ENCODE measurements at regions not wholly inside any gene's neighbourhood (a gene's known extent, or its start where the extent isn't known, plus 50 kb on each side); places are given as distances from the start of the nearest gene placed in this dataset.

DNA sequence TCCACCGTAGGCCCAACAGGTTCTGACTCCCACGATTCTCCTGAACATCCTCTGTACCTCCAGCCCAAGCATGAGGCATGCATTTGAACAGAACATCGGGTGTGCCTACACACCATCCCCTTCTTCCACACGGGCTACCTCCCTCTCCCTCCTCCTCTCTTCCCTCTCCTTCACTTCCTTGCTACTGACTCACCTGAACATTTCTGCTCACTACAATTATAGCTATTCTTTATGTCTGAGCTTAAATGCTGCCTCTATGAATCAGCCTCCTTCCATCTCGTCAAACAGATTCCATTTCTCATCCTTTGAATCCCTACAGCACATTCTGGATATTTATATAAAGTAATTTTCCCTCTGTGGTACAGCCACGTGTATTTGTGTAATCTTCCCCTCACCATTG lies 71.4 kb upstream of the MYLIP start:
- no peak for DNase-seq (ENCODE audit: extremely low read depth, insufficient read length)
- Histone ChIP-seq H3K36me3 (ENCODE audit: control insufficient read depth, insufficient read depth, low read length) (no peaks in the 10 kb centered on the region), H3K27me3 (replicated peaks; ENCODE audit: control insufficient read depth, insufficient read depth, low read length) (no peaks in the 10 kb centered on the region), H3K4me3 (replicated peaks; ENCODE audit: low read depth, low read length) (no peak overlapping the region)
- TF ChIP-seq, protein P1, sequence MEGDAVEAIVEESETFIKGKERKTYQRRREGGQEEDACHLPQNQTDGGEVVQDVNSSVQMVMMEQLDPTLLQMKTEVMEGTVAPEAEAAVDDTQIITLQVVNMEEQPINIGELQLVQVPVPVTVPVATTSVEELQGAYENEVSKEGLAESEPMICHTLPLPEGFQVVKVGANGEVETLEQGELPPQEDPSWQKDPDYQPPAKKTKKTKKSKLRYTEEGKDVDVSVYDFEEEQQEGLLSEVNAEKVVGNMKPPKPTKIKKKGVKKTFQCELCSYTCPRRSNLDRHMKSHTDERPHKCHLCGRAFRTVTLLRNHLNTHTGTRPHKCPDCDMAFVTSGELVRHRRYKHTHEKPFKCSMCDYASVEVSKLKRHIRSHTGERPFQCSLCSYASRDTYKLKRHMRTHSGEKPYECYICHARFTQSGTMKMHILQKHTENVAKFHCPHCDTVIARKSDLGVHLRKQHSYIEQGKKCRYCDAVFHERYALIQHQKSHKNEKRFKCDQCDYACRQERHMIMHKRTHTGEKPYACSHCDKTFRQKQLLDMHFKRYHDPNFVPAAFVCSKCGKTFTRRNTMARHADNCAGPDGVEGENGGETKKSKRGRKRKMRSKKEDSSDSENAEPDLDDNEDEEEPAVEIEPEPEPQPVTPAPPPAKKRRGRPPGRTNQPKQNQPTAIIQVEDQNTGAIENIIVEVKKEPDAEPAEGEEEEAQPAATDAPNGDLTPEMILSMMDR (IDR thresholded peaks at IDR 0.05; ENCODE audit: insufficient read depth, low read length, poor library complexity, severe bottlenecking) = no peak

DNA sequence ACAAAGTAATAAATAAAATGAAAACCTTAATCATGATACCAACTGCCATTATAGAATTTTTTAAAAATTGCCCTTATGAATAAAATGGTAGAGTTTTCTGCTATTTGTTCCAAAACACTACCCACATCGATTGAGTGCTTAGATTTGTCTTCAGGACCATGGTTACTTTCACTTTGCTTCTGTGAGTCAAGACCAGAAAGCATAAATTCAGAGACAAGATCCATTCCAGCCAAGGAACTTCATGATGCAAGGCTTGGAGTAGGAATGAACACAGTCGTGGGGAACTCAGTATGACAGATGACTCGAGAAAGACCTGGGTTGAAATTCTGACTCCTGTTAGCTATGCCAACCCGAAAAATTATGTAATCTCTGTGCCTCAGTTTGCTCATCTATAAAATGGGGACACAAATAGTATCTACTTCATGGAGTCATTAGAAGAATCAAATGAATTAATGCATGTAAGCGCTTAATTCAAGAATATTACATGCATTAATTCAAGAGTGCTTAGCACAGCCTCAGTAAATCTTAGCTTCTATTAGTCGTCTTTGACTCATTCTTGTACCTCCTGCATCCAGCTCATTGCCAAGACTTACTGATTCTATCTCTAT lies 72.5 kb upstream of the MYLIP start:
- Histone ChIP-seq H3K27me3 (replicated peaks; ENCODE audit: control insufficient read depth, insufficient read depth, low read length) (no peaks in the 10 kb centered on the region), H3K36me3 (ENCODE audit: control insufficient read depth, insufficient read depth, low read length) (no peaks in the 10 kb centered on the region), H3K4me3 (replicated peaks; ENCODE audit: low read depth, low read length) (no peak overlapping the region)
- no peak for DNase-seq (ENCODE audit: extremely low read depth, insufficient read length)
- TF ChIP-seq, protein P1 (IDR thresholded peaks at IDR 0.05; ENCODE audit: insufficient read depth, low read length, poor library complexity, severe bottlenecking) = no peak

DNA sequence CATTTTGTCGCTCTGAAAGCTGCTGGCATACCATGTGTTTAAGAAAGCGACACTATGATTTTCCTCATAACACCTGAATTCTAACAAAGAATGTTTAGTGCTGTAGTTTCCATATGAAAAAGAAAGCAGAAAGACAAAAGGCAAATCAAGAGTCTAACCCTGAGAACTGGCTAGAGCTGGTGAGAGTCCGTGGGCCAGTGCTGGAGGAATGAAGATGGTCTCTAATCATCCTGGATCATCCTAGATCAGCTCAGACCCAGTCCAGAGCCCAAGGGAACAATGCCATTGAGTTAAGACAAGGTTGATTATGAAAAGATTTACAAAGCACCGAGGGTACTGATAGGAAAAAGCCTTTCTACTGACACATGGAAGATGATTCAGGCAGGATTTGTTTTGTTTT lies 73.0 kb upstream of the MYLIP start:
- TF ChIP-seq, protein P1 (IDR thresholded peaks at IDR 0.05; ENCODE audit: insufficient read depth, low read length, poor library complexity, severe bottlenecking) = no peak
- Histone ChIP-seq H3K27me3 (replicated peaks; ENCODE audit: control insufficient read depth, insufficient read depth, low read length) (no peaks in the 10 kb centered on the region), H3K4me3 (replicated peaks; ENCODE audit: low read depth, low read length) (no peak overlapping the region), H3K36me3 (ENCODE audit: control insufficient read depth, insufficient read depth, low read length) (no peaks in the 10 kb centered on the region)
- DNase-seq (ENCODE audit: extremely low read depth, insufficient read length) = no peak

DNA sequence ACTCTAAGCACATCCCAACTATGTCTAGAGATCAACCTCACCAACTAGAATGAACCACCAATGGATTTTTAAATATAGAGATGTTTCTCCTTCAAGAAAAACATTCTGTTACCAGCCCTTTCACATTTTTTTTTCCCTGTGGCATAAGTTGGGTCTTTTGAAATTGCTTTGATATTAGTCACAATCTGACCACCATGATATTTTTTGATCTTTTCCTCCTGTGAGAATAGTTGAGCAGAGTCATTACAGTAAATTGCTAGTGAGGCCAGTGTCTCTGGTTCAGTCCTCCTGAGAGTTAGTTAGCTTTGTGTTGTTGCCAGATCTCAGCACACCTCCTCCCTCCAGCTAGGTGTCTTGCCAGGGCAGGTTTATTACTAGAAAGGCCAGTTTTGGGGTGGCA lies 79.7 kb upstream of the MYLIP start:
- no peak for DNase-seq (ENCODE audit: extremely low read depth, insufficient read length)
- Histone ChIP-seq H3K36me3 (ENCODE audit: control insufficient read depth, insufficient read depth, low read length) (no peaks in the 10 kb centered on the region), H3K4me3 (replicated peaks; ENCODE audit: low read depth, low read length) (no peak overlapping the region), H3K27me3 (replicated peaks; ENCODE audit: control insufficient read depth, insufficient read depth, low read length) (no peaks in the 10 kb centered on the region)
- TF ChIP-seq, protein P1 (IDR thresholded peaks at IDR 0.05; ENCODE audit: insufficient read depth, low read length, poor library complexity, severe bottlenecking) = no peak

DNA sequence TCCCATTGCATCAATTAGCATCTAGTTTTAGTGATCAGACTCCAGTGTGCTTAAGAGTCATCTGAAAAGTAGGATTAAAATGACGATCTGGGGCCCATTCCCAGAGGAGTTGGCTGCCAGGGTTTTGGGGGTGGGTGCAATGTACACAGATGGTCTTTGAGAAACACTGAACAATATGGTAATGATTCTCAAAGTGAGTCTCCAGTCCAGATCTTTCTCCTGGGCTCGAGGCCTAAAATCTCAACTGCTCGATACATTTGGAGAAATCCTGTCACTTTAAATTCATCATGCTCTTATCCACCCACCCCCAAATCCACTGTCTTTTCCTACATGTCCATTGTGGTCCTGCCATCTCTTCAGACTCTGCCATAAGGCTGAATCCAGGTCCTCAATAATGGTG lies 80.7 kb upstream of the MYLIP start:
- TF ChIP-seq, protein P1 (IDR thresholded peaks at IDR 0.05; ENCODE audit: insufficient read depth, low read length, poor library complexity, severe bottlenecking) = no peak
- no peak for DNase-seq (ENCODE audit: extremely low read depth, insufficient read length)

DNA sequence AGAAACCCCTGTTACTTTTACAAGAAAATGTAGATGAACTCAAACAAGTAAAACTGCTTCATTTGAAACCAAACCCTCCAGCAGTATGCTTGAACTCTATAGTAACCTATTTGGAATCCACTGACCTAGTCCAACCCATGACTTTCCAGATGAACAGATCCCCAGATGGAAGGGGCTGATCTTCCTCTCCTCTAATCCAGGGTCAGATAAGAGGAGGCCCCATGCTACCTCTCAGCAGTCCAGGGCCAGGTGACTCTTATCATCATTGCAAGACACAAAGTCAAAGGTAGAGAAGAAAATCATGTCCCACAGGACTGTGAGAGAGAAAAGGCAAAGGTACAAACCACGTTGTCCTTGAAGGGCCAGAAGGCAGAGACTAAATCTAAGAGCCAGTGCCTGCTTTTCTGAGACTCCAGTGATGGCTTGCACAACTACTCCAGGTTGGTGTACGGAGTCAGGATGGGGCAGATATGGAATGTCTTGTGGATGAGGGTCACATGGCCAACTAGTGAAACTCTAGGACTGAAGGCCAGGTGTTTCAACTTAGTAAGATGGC lies 81.4 kb upstream of the MYLIP start:
- DNase-seq (ENCODE audit: extremely low read depth, insufficient read length) = no peak
- H3K36me3 ChIP-seq (ENCODE audit: control insufficient read depth, insufficient read depth, low read length) = no peaks in the 10 kb centered on the region
- H3K4me3 ChIP-seq (replicated peaks; ENCODE audit: low read depth, low read length) = no peak overlapping the region
- TF ChIP-seq, protein P1 (IDR thresholded peaks at IDR 0.05; ENCODE audit: insufficient read depth, low read length, poor library complexity, severe bottlenecking) = no peak
- H3K27me3 ChIP-seq (replicated peaks; ENCODE audit: control insufficient read depth, insufficient read depth, low read length) = no peaks in the 10 kb centered on the region

More for the DNA sequence above, 80.7 kb upstream of the MYLIP start:
- H3K27me3 ChIP-seq (replicated peaks; ENCODE audit: control insufficient read depth, insufficient read depth, low read length) = no peaks in the 10 kb centered on the region
- no peak overlapping the region for H3K4me3 ChIP-seq (replicated peaks; ENCODE audit: low read depth, low read length)
- no peaks in the 10 kb centered on the region for H3K36me3 ChIP-seq (ENCODE audit: control insufficient read depth, insufficient read depth, low read length)
